Sigmoid colon (tissue), 6 donors: ENCODE measurements at regions not wholly inside any gene's neighbourhood (a gene's known extent, or its start where the extent isn't known, plus 50 kb on each side); places are given as distances from the start of the nearest gene placed in this dataset.

ENCODE experiments used
- DNase-seq: peaks from one replicate; pipeline ENCODE4 v3.0.0-alpha.2; 2019
- H3K27ac ChIP-seq, 4 donors: fragments of 200-600 bp; sonication (generic); one replicate each; pipeline ENCODE4 v1.5.1; 2016 to 2019; ENCODE audit warnings: mild to moderate bottlenecking in 1 of 4
- H3K27me3 ChIP-seq, 3 donors: fragments of 200-600 bp; sonication (generic); one replicate each; pipeline ENCODE4 v1.5.1; 2019; ENCODE audit warnings: mild to moderate bottlenecking in 1 of 3
- H3K36me3 ChIP-seq, 4 donors: fragments of 200-600 bp; sonication (generic); one replicate each; pipeline ENCODE4 v1.5.1; 2016 to 2019
- H3K4me1 ChIP-seq, 4 donors: fragments of 200-600 bp; sonication (generic); one replicate each; pipeline ENCODE4 v1.5.1; 2017 to 2019
- H3K4me3 ChIP-seq, 4 donors: fragments of 200-600 bp; sonication (generic); one replicate each; pipeline ENCODE4 v1.5.1; 2017 to 2019; ENCODE audit warnings: mild to moderate bottlenecking in 2 of 4, moderate library complexity in 1 of 4
- H3K9me3 ChIP-seq, 4 donors: fragments of 200-600 bp in 3 of 4; sonication (generic) in 3 of 4; one replicate each; pipeline versions ENCODE4 v1.5.1 to v1.6.1; 2013 to 2019
- EP300 ChIP-seq, 4 donors: sonication (generic); formaldehyde crosslinking; IDR thresholded peaks; one replicate each; pipeline ENCODE4 v1.6.1; 2017; ENCODE audit warnings: antibody characterized with exemption in 4 of 4
- POLR2A ChIP-seq, 2 donors: fragments of 450-650 bp; IDR thresholded peaks; one replicate each; pipeline ENCODE4 v1.6.1; 2016; ENCODE audit warnings: antibody characterized with exemption in 2 of 2, mild to moderate bottlenecking in 2 of 2, moderate library complexity in 2 of 2
- POLR2AphosphoS5 ChIP-seq, 4 donors: sonication (generic); formaldehyde crosslinking; IDR thresholded peaks; one replicate each; pipeline ENCODE4 v1.6.1; 2017; ENCODE audit warnings: antibody characterized with exemption in 4 of 4
- WGBS, 2 donors: extraction: QIAGEN DNeasy Blood & Tissue Kit; methylation state at CpG; one replicate each; pipeline ENCODE4 v1.1.7; 2013; 5-methylcytosine and 5-hydroxymethylcytosine counted together
- intact Hi-C: fragments of 100-400 bp; cut with DNase I; formaldehyde crosslinking; loops from one replicate; pipeline ENCODE4 v1.15.1; 2023
- TF ChIP-seq, protein P1 (sequence below), 4 experiments: fragments of 450-650 bp in 3 of 4; fragments of 200-600 bp in 1 of 4; IDR thresholded peaks; one replicate each; pipeline ENCODE4 v1.5.1; 2016 to 2019; ENCODE audit warnings: antibody characterized with exemption in 4 of 4, mild to moderate bottlenecking in 3 of 4, moderate library complexity in 2 of 4
- donor health status: healthy with polysubstance abuse.
- donor health status: healthy.

DNA sequence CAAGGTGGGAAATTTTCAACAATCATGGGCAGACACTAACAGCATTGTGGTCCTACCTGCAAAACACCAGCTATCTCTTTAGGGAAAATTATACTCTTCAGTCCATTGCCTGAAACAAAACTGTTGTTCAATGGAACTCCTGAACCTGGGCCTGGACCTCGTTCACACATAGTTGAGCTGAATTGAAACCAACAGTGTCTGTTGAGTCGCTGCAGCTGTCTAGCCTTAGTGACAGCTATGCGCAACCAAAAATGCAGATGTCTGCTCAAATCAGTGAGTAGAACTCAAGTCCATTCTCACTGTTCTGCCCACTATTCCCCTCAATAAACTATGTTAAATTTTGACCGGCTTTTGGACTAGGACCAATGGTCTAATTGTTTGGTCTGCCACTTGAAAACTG is 286.2 kb downstream of the TFAP2A start:
- WGBS, 2 donors: 81 to 87% methylated on average over 4 of the region's 4 CpGs

GRCh38 chr6:10122164-10122563 is 292.7 kb downstream of the TFAP2A start:
- no peaks in the 10 kb centered on the region for H3K27me3 ChIP-seq
- intact Hi-C loops: no loop called here
- 55 to 72% methylated on average over 1 of the region's 1 CpG for WGBS, 2 donors
- TF ChIP-seq, protein P1, sequence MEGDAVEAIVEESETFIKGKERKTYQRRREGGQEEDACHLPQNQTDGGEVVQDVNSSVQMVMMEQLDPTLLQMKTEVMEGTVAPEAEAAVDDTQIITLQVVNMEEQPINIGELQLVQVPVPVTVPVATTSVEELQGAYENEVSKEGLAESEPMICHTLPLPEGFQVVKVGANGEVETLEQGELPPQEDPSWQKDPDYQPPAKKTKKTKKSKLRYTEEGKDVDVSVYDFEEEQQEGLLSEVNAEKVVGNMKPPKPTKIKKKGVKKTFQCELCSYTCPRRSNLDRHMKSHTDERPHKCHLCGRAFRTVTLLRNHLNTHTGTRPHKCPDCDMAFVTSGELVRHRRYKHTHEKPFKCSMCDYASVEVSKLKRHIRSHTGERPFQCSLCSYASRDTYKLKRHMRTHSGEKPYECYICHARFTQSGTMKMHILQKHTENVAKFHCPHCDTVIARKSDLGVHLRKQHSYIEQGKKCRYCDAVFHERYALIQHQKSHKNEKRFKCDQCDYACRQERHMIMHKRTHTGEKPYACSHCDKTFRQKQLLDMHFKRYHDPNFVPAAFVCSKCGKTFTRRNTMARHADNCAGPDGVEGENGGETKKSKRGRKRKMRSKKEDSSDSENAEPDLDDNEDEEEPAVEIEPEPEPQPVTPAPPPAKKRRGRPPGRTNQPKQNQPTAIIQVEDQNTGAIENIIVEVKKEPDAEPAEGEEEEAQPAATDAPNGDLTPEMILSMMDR (IDR thresholded peaks at IDR 0.05): no peak
- TF ChIP-seq POLR2AphosphoS5 (IDR thresholded peaks at IDR 0.05): no peak
- TF ChIP-seq EP300 (IDR thresholded peaks at IDR 0.05): no peak
- TF ChIP-seq POLR2A (IDR thresholded peaks at IDR 0.05): no peak
- H3K9me3 ChIP-seq: no peaks in the 10 kb centered on the region
- H3K36me3 ChIP-seq: no peaks in the 10 kb centered on the region
- no peak overlapping the region for H3K4me3 ChIP-seq
- H3K4me1 ChIP-seq: no peaks in the 10 kb centered on the region
- DNase-seq: no peak
- H3K27ac ChIP-seq: no peak overlapping the region

More for the DNA sequence above, 286.2 kb downstream of the TFAP2A start:
- Histone ChIP-seq H3K4me1 (no peaks in the 10 kb centered on the region), H3K36me3 (no peaks in the 10 kb centered on the region), H3K9me3 (no peaks in the 10 kb centered on the region), H3K4me3 (no peak overlapping the region), H3K27me3 (no peaks in the 10 kb centered on the region), H3K27ac (no peak overlapping the region)
- intact Hi-C loops: no loop called here
- TF ChIP-seq POLR2A (IDR thresholded peaks at IDR 0.05) (no peak), POLR2AphosphoS5 (IDR thresholded peaks at IDR 0.05) (no peak), EP300 (IDR thresholded peaks at IDR 0.05) (no peak)
- TF ChIP-seq, protein P1 (IDR thresholded peaks at IDR 0.05): no peak
- no peak for DNase-seq

- H3K9me3 ChIP-seq: no peaks in the 10 kb centered on the region
- TF ChIP-seq, protein P1 (IDR thresholded peaks at IDR 0.05): no peak
- TF ChIP-seq POLR2A (IDR thresholded peaks at IDR 0.05): no peak
- no peak for TF ChIP-seq POLR2AphosphoS5 (IDR thresholded peaks at IDR 0.05)
- no peak for TF ChIP-seq EP300 (IDR thresholded peaks at IDR 0.05)
- H3K36me3 ChIP-seq: no peaks in the 10 kb centered on the region
- H3K4me1 ChIP-seq: no peaks in the 10 kb centered on the region
- WGBS, 2 donors: 12 to 43% methylated on average over 28 of the region's 28 CpGs
- H3K27ac ChIP-seq: no peak overlapping the region
- intact Hi-C loops: no loop called here
- H3K4me3 ChIP-seq: no peak overlapping the region
- DNase-seq: no peak
- H3K27me3 ChIP-seq: peaks cover 0 to 16% (median 6%) of the 10 kb centered on the region in 3 donors
Observed at GRCh38 chr6:10112871-10113549, 301.9 kb downstream of the TFAP2A start.

DNA sequence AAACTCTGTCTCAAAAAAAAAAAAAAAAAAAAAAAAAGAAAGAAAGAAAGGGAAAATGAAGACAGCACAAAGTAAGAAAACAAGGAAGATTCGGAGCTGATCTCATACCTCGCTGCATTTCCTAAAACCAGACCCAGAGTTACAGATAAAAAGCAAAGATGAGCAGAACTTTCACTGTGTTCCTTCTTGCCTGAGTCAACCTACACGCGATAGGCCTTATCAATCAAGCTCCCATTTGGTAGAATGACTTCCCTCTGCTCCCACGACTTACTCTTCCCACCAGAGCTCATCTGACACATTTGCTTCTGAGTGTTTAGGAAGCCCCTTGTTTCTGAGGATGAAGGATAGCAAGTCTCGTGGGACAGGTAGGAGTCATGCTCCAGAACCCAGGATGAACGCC is 302.9 kb downstream of the TFAP2A start:
- intact Hi-C loops: no loop called here
- H3K4me1 ChIP-seq: no peaks in the 10 kb centered on the region
- no peaks in the 10 kb centered on the region for H3K9me3 ChIP-seq
- no peak overlapping the region for H3K27ac ChIP-seq
- no peaks in the 10 kb centered on the region for H3K36me3 ChIP-seq
- WGBS, 2 donors: 67 to 75% methylated on average over 7 of the region's 7 CpGs
- TF ChIP-seq EP300 (IDR thresholded peaks at IDR 0.05): no peak
- TF ChIP-seq, protein P1 (IDR thresholded peaks at IDR 0.05): no peak
- no peak for TF ChIP-seq POLR2A (IDR thresholded peaks at IDR 0.05)
- TF ChIP-seq POLR2AphosphoS5 (IDR thresholded peaks at IDR 0.05): no peak
- no peak for DNase-seq
- no peak overlapping the region for H3K4me3 ChIP-seq
- H3K27me3 ChIP-seq: peaks cover 0 to 16% (median 6%) of the 10 kb centered on the region in 3 donors
